PFSK-1 (cell line): ENCODE measurements at regions not wholly inside any gene's neighbourhood (a gene's known extent, or its start where the extent isn't known, plus 50 kb on each side); places are given as distances from the start of the nearest gene placed in this dataset.

ENCODE experiments used
- SIN3A ChIP-seq: IDR thresholded peaks from 2 replicates; pipeline ENCODE4 v1.6.1; 2012; ENCODE audit warnings: mild to moderate bottlenecking, low read length, moderate library complexity, borderline replicate concordance; ENCODE audit not compliant: insufficient read depth
- TAF1 ChIP-seq: IDR thresholded peaks from 2 replicates; pipeline ENCODE4 v1.6.1; 2012; ENCODE audit warnings: low read length, control low read depth, borderline replicate concordance; ENCODE audit not compliant: insufficient read depth
- TF ChIP-seq, protein P1 (sequence below), 2 experiments: IDR thresholded peaks; 2 replicates each; pipeline versions ENCODE4 v1.6.1 to v1.8.0; 2011 to 2012; ENCODE audit warnings: low read depth in 2 of 2, low read length in 2 of 2, control low read depth in 1 of 2, inconsistent platforms in 1 of 2, mild to moderate bottlenecking in 1 of 2, moderate library complexity in 1 of 2; ENCODE audit not compliant: insufficient read depth in 1 of 2

DNA sequence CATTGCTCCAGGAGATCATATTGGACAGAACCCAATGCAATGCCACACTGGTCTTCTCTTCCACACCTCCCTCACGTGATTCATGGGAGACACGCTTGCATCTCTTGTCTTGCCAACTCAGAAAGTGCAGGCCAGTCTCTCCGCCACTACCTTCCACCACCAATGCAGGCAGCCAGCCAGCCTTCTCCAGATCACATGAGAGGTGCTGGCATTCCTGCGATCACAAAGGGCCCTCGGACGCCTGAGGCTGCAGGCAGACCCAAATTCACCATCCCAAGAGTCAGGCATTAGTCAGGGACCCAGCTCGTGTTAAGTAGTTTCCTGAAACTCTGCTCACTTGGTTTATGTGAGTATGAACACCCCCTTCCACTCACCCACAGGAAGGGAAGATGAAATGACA, 437.0 kb upstream of the ETAA1 start:
- no peak for TF ChIP-seq TAF1
- TF ChIP-seq SIN3A, result no peak
- TF ChIP-seq, protein P1, sequence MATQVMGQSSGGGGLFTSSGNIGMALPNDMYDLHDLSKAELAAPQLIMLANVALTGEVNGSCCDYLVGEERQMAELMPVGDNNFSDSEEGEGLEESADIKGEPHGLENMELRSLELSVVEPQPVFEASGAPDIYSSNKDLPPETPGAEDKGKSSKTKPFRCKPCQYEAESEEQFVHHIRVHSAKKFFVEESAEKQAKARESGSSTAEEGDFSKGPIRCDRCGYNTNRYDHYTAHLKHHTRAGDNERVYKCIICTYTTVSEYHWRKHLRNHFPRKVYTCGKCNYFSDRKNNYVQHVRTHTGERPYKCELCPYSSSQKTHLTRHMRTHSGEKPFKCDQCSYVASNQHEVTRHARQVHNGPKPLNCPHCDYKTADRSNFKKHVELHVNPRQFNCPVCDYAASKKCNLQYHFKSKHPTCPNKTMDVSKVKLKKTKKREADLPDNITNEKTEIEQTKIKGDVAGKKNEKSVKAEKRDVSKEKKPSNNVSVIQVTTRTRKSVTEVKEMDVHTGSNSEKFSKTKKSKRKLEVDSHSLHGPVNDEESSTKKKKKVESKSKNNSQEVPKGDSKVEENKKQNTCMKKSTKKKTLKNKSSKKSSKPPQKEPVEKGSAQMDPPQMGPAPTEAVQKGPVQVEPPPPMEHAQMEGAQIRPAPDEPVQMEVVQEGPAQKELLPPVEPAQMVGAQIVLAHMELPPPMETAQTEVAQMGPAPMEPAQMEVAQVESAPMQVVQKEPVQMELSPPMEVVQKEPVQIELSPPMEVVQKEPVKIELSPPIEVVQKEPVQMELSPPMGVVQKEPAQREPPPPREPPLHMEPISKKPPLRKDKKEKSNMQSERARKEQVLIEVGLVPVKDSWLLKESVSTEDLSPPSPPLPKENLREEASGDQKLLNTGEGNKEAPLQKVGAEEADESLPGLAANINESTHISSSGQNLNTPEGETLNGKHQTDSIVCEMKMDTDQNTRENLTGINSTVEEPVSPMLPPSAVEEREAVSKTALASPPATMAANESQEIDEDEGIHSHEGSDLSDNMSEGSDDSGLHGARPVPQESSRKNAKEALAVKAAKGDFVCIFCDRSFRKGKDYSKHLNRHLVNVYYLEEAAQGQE (IDR thresholded peaks at IDR 0.05; ENCODE audit: insufficient read depth in 1 of 2, low read depth in 2 of 2, low read length in 2 of 2), result no peak
